SHP77 (cell line): ENCODE measurements at regions not wholly inside any gene's neighbourhood (a gene's known extent, or its start where the extent isn't known, plus 50 kb on each side); places are given as distances from the start of the nearest gene placed in this dataset.

ENCODE experiments used
- DNase-seq, 2 experiments: peaks; one replicate each; lab custom pipeline; 2025; lab: John Stamatoyannopoulos, UW

DNA sequence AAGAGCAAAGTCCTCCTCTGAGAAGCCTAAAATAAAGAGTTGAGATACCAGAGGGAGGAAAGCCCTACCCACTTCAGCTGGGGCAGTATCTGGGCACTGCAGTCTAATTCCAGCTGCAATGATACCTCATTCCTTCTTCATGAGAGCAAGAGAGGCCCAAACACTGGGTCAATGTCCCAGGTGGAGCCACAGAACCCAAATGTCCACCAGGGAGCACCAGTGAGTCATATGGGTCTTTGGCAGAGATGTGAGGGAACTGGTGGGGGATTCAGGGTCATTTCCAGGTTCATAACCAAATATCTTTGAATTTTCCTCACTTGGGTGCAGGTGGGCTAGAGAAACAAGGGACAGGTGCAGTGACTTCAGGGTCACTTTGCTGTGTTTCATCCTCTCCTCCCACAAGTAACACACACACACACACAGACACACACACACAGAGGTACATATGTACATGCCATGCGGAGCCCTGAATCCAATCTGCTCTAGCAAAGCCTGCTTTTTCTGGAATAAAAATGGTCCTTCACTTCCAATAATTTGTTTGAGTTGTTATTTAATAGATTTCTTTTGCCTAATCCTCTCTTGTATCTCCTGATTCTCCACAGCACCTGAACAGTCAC is 585.4 kb downstream of the SOX6 start:
- DNase-seq = peak in 1 of 2 experiments; percentile 0

DNA sequence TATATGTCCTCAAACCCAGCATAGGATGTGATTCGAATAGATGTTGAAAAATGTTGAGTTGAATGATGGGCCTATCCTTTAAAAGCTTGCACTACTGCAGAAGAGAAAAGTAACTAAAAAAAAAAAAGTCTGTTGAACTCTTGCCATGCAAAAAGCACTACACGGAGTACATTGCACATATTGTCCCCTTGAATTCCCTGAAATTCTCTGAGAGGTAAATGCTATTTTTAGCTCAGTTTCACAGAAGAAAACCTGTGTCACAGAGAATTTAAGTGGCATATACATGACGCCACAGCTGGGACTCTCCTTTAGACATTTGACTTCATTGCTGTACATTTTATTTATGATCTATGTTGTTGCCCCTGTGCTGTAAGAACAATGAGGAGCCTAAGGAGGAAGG is 583.8 kb downstream of the SOX6 start:
- no peak for DNase-seq

DNA sequence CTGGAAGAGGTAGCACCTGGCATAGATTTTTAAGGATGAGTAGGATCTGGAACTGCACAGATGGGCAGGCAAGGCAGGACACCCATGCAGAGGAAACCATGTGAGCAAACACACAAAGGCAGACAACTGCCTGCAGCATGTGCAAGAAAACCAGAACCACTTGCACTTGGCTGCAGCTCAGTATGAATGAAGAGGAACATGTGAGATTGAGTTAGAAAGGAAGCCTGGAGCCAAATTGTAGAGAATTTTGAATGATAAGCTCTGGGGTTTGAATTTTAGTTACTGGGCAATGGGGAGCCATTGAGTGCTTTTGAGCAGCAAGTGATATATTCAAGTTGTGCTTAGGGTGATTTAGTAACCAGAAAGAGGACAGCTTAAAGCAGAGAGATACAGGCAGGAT is 583.4 kb downstream of the SOX6 start:
- DNase-seq = no peak

GRCh38 chr11:15773476-15774387 is 582.6 kb downstream of the SOX6 start:
- DNase-seq = no peak

GRCh38 chr11:15774388-15774939 is 581.9 kb downstream of the SOX6 start:
- DNase-seq = no peak

DNA sequence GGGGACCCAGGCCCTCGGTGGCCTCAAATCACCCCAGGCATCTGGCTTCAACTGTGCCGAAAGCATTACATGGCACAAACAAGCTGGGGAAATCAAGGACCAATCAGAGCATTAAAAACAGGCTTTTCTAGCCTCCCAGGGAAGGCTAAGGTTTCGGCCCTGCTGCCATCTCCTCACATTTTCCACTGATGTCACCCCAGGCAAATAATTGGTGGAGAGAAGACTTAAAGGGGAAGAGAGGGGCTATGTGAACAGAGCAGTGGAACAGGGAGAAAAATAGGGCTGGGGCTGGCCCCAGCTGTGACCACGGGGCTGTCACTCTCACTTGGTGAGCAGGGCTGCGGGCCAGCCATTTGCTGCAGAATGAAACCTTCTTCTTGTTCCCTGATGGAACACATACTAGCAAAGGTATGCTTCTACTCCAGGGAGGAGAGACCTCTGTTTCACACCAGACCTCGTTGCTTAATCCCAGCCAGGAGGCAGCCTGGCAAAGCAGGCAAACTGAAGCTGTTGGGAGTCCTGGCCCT is 581.3 kb downstream of the SOX6 start:
- DNase-seq = no peak

DNA sequence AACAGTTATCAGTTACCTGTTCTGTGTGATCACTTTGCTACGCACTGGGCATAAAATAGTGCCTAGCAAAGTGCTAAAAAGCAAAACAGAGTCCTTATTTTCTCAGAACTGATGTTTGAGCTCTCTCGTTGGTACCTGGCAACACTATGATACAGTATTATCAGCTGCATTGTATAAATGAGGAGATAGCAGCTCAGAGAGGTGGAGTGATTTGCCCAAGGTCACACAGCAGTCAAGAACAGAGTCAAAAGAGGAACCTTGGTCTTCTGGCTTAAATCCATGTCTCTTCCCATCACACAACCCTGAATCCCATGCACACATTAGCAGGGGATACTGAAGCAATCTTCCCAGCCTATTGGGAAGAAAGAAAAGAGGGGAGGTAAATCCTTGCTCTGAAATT is 580.5 kb downstream of the SOX6 start:
- DNase-seq = no peak

DNA sequence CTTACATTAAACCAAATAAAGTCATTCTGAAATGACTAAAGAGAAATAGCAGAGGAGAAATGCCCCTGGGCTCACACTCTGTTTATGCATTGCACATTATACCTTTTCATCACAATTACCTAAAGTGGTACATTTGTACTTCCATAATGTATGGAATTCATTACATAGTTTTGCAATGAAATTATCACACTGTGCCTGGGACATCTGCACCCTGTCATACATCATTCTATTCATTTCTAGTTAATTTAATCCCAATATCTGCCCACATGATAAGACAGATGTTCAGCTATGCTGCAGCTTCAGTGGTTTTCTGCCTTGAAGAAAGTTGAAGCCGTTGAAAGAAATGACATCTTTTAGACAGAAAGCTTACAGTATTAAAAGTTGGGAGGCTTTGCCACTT is 580.0 kb downstream of the SOX6 start:
- DNase-seq = no peak

GRCh38 chr11:15779518-15779917 is 576.8 kb downstream of the SOX6 start:
- no peak for DNase-seq

DNA sequence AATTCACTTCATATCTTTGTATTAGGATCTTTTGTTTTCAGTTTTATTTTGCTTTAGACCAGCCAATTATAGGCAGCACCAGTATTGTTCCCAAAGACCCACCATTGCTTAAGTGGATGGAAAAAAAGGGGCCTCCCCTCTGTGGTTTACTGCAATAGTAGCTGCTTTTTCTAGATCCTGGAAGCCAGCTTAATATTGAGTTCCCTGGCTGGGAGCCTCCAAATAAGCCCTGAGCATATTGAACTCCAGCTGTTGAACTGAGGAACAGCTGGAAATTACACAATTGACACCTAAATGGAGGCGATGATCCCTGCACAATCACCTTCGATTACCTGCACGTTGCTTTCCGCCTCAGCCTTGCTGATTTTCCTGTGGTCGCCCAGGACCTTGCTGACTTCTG is 576.0 kb downstream of the SOX6 start:
- DNase-seq = no peak

GRCh38 chr11:15780837-15781236 is 575.5 kb downstream of the SOX6 start:
- no peak for DNase-seq

GRCh38 chr11:15783619-15784018 is 572.7 kb downstream of the SOX6 start:
- DNase-seq = no peak

DNA sequence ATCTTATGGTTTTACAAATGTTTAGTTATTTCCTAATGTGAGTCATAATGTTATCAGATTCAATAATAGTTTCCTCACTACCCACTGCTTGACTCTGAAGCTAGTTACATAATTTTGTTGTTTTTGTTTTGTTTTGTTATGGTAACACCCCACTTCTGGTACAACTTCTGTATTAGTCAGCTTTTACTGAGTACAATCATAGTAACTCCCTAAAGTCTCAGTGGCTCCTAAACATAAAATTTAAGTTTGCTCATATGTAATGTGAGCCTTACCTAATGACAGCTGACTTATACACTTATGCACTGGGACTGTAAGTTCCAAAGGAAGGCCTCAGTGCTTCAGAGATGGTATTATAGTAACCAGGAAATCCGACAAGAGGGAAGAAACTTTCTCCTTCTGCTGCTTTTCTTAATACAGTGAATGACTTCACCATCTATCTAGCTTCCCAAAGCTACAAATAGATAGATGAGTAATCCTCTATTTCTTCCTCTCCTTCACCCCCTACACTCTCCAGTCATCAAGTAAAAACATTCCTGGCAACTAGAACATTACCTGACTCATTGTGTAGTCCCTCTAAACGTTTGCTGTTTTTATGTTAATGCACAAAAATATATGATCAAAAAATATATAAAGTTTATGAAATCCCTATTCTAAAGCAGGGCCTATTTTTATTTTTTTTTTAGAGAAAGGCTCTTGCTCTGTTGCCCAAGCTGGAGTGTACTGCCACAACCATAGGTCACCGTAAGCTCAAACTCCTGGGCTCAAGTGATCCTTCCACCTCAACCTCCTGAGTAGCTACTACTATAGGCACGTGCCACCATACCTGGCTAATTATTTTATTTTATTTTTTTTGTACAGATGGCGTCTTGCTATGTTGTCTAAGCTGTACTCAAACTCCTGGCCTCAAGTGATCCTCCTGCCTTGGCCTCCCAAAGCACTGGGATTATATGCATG is 563.0 kb downstream of the SOX6 start:
- DNase-seq = no peak

- no peak for DNase-seq
Measured at GRCh38 chr11:15794361-15795150, 561.8 kb downstream of the SOX6 start.

- DNase-seq = no peak
Measured at GRCh38 chr11:15795378-15795777, 561.0 kb downstream of the SOX6 start.

- no peak for DNase-seq
Measured at GRCh38 chr11:15800111-15800800, 556.1 kb downstream of the SOX6 start.

- DNase-seq = no peak
Measured at GRCh38 chr11:15801126-15801525, 555.2 kb downstream of the SOX6 start.

GRCh38 chr11:15801616-15802015 is 554.7 kb downstream of the SOX6 start:
- DNase-seq = no peak

- DNase-seq = no peak
Measured at GRCh38 chr11:15805726-15806125, 550.6 kb downstream of the SOX6 start.

DNA sequence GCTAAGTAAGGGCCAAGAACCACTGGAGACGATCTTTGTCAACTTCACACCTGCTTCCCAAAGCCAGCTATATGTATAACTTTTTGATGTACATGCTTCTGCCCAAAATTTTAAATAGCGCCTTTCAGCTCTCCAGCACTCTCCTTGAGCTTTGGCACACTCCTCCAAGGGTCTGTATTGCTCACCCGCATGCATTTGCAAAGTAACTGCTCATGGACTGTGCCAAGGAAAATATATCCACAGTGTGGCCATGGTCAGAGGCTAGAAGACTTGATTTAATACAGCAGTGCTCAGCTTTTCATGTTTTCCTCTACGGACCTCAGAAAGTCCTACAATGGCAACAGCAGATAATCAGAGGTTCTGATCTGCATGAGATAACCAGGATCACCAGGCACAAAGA is 550.1 kb downstream of the SOX6 start:
- DNase-seq = no peak
